ENCODE measurements at regions not wholly inside any gene's neighbourhood (a gene's known extent, or its start where the extent isn't known, plus 50 kb on each side); places are given as distances from the start of the nearest gene placed in this dataset.
A peak's percentile ranks its signal among the peaks of the same experiment; 100 is the strongest.

DNA sequence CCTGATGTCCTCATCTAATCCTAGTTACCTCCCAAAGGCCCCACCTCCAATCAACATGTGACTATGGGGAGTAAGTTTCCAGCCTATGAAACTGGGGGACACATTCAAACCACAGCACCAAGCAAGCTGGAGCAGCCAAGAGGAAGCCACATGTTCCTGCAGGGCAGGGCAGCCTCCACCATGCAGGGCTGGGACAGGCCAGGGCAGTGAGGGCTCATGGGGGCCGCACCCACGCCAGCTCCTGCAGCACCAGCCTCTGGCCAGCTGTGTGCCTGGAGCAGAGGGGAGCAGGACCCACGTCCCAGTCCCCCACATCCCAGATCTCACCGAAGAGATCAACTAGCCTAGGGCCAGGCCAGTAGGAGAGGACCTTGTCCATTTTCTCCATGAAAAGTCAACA lies 85.9 kb upstream of the INSIG1 start:
- Mint-ChIP-seq H3K9me3 (no peaks in the 10 kb centered on the region), H3K27ac (no peak overlapping the region), H3K4me1 (peaks cover under 1 to 6% (median 6%) of the 10 kb centered on the region in 4 donors), H3K4me3 (no peak overlapping the region), H3K27me3 (peaks cover 5 to 8% of the 10 kb centered on the region in 2 donors), H3K36me3 (no peaks in the 10 kb centered on the region)
- Histone ChIP-seq H3K4me1 (ENCODE audit: insufficient read depth, low read length) (no peaks in the 10 kb centered on the region), H3K36me3 (ENCODE audit: insufficient read depth, low read length) (no peaks in the 10 kb centered on the region), H3K4me3 (ENCODE audit: low read length in 2 of 2) (no peak overlapping the region), H3K9me3 (ENCODE audit: control insufficient read depth in 1 of 2, low read length in 2 of 2) (no peaks in the 10 kb centered on the region), H3K27me3 (ENCODE audit: insufficient read depth, low read length) (no peaks in the 10 kb centered on the region), H3K27ac (ENCODE audit: low read depth, low read length) (no peak overlapping the region)
- no peak for DNase-seq
- ChIA-PET POLR2A (ENCODE audit: partially characterized antibody) (no interaction called here), CTCF (ENCODE audit: partially characterized antibody) (no interaction called here)
- intact Hi-C loops (cut with micrococcal nuclease), result no loop called here

- Histone ChIP-seq H3K27me3 (ENCODE audit: insufficient read depth, low read length) (no peaks in the 10 kb centered on the region), H3K4me1 (ENCODE audit: insufficient read depth, low read length) (no peaks in the 10 kb centered on the region), H3K36me3 (ENCODE audit: insufficient read depth, low read length) (no peaks in the 10 kb centered on the region), H3K9me3 (ENCODE audit: control insufficient read depth in 1 of 2, low read length in 2 of 2) (no peaks in the 10 kb centered on the region), H3K27ac (ENCODE audit: low read depth, low read length) (no peak overlapping the region), H3K4me3 (ENCODE audit: low read length in 2 of 2) (no peak overlapping the region)
- CTCF ChIA-PET (ENCODE audit: partially characterized antibody), result no interaction called here
- intact Hi-C loops (cut with micrococcal nuclease), result no loop called here
- Mint-ChIP-seq H3K27ac (no peak overlapping the region), H3K36me3 (no peaks in the 10 kb centered on the region), H3K27me3 (peaks cover 5 to 8% of the 10 kb centered on the region in 2 donors), H3K4me1 (peaks cover 0 to 2% (median 1%) of the 10 kb centered on the region in 4 donors), H3K4me3 (no peak overlapping the region), H3K9me3 (no peaks in the 10 kb centered on the region)
- no peak for DNase-seq
- POLR2A ChIA-PET (ENCODE audit: partially characterized antibody), result no interaction called here
Observed at GRCh38 chr7:155212301-155213015, 85.2 kb upstream of the INSIG1 start.

DNA sequence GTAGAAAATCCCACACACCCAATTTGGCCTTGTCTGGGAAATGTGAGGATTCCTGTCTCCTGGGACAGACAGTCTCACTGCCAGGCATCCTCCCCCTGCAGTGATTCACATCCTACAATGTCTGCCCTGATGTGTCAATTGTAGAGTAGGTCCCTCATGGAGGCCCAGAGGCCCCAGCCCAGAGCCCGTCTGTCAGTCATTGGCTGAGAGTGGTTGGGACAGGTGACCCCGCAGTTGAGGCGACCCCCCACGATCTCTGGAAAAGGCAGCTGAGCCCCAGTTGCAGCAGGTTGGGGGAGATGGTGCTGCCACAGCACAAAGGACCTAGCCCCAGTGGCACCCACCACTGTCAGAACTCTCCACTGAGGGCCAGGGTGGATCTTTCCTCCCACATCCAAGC lies 84.3 kb upstream of the INSIG1 start:
- no peaks in the 10 kb centered on the region for H3K9me3 Mint-ChIP-seq
- Histone ChIP-seq H3K4me1 (ENCODE audit: insufficient read depth, low read length) (no peaks in the 10 kb centered on the region), H3K9me3 (ENCODE audit: control insufficient read depth in 1 of 2, low read length in 2 of 2) (no peaks in the 10 kb centered on the region), H3K27ac (ENCODE audit: low read depth, low read length) (no peak overlapping the region), H3K4me3 (ENCODE audit: low read length in 2 of 2) (no peak overlapping the region), H3K27me3 (ENCODE audit: insufficient read depth, low read length) (no peaks in the 10 kb centered on the region), H3K36me3 (ENCODE audit: insufficient read depth, low read length) (no peaks in the 10 kb centered on the region)
- no peak overlapping the region for H3K27ac Mint-ChIP-seq
- DNase-seq, result no peak
- H3K27me3 Mint-ChIP-seq, result peaks cover 5 to 8% of the 10 kb centered on the region in 2 donors
- POLR2A ChIA-PET (ENCODE audit: partially characterized antibody), result no interaction called here
- no peak overlapping the region for H3K4me3 Mint-ChIP-seq
- intact Hi-C loops (cut with micrococcal nuclease), result no loop called here
- CTCF ChIA-PET (ENCODE audit: partially characterized antibody), result no interaction called here
- H3K4me1 Mint-ChIP-seq, result no peaks in the 10 kb centered on the region
- H3K36me3 Mint-ChIP-seq, result no peaks in the 10 kb centered on the region

DNA sequence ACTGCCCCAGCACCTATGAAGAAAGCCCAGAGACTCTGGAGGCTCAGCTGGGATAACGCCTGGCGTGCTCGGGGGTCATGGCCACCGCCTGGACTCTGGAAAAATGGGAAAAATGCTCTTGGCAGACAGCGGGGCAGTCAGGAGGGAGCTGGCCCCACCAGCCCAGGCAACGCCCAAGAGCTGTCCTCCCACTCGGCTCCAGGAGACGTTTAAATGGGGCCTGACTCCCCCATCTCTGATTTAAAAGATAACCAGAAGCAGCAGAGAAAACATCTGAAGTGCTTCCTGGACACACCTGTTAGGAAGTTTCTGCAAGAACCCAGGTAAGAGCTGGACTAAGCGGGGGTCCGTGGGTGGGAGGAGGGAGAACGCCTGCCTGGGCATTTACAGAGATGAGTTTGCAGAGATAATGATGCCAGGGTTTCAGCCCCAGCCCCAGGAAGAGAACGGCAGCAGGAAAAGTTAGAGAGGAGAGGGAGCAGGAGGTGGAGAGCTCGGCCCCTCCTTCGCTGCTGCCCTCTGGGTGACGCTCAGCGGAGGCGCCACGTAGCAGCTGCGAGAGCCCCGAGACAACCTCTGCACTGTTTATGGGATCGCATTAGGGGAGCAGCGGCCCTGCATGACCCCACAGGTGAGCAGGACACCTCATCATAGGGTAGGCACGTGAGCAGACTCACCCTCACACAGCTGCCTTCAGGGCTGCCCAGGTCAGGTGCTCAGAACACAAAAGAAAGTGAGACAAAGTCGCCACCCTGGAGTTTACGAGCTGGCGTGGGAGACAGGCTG lies 83.5 kb upstream of the INSIG1 start:
- no peaks in the 10 kb centered on the region for H3K4me1 ChIP-seq (ENCODE audit: insufficient read depth, low read length)
- H3K27me3 ChIP-seq (ENCODE audit: insufficient read depth, low read length), result no peaks in the 10 kb centered on the region
- no peak overlapping the region for H3K27ac Mint-ChIP-seq
- H3K4me3 Mint-ChIP-seq, result no peak overlapping the region
- H3K4me1 Mint-ChIP-seq, result no peaks in the 10 kb centered on the region
- no peaks in the 10 kb centered on the region for H3K9me3 ChIP-seq (ENCODE audit: control insufficient read depth in 1 of 2, low read length in 2 of 2)
- H3K9me3 Mint-ChIP-seq, result no peaks in the 10 kb centered on the region
- peaks cover 5 to 8% of the 10 kb centered on the region in 2 donors for H3K27me3 Mint-ChIP-seq
- no peak overlapping the region for H3K4me3 ChIP-seq (ENCODE audit: low read length in 2 of 2)
- ChIA-PET POLR2A (ENCODE audit: partially characterized antibody) (interaction anchor here (0.8 to 1.0 kb wide), 2 partner anchors 9 to 85 kb away, joined by 3 to 4 read pairs; no protein-coding TSS in a partner anchor), CTCF (ENCODE audit: partially characterized antibody) (interaction anchor here (2.0 kb wide), 1 partner anchor 24 kb away, joined by 6 read pairs; no protein-coding TSS in a partner anchor)
- H3K27ac ChIP-seq (ENCODE audit: low read depth, low read length), result no peak overlapping the region
- H3K36me3 Mint-ChIP-seq, result no peaks in the 10 kb centered on the region
- no peaks in the 10 kb centered on the region for H3K36me3 ChIP-seq (ENCODE audit: insufficient read depth, low read length)
- DNase-seq, result no peak
- intact Hi-C loops (cut with micrococcal nuclease), result no loop called here

DNA sequence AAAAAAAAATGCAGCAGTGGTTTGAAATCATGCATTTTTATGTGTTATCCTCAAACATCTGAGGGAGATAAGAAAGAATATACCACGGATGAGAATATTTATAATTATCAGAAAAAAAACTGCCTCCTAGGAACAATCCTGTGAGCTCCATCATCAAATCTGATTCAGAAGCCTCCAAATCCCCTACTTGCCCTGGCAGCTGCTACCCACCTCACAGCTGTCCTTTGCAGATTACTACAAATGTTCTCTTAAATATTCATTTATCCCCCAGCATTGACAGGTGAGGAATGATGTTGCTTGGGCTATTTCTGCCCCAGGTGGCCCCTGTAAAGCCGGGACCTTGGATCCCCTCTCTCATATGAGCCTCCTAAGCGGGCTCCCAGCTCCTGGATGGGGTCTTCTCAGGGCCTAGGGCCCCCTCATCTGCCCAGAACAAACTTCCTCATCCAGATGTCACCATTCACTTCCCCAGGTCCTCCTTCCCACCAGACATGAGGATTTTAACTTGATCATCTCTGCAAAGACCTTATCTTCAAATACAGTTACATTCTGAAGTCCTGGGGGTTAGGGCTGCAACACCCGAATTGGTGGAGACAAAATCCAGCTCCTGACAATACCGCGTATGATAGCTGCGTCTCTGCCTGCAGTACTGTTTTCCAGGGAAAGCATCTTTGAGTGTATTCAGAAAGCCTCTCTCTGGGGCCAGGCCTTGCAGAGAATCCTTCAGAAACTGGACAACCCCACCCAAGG lies 81.9 kb upstream of the INSIG1 start:
- H3K27me3 ChIP-seq (ENCODE audit: insufficient read depth, low read length), result no peaks in the 10 kb centered on the region
- no peak for DNase-seq
- no peak overlapping the region for H3K4me3 ChIP-seq (ENCODE audit: low read length in 2 of 2)
- H3K27ac ChIP-seq (ENCODE audit: low read depth, low read length), result no peak overlapping the region
- peaks cover 5 to 8% of the 10 kb centered on the region in 2 donors for H3K27me3 Mint-ChIP-seq
- no peaks in the 10 kb centered on the region for H3K4me1 ChIP-seq (ENCODE audit: insufficient read depth, low read length)
- H3K36me3 Mint-ChIP-seq, result no peaks in the 10 kb centered on the region
- intact Hi-C loops (cut with micrococcal nuclease), result no loop called here
- no peak overlapping the region for H3K27ac Mint-ChIP-seq
- H3K9me3 ChIP-seq (ENCODE audit: control insufficient read depth in 1 of 2, low read length in 2 of 2), result no peaks in the 10 kb centered on the region
- ChIA-PET CTCF (ENCODE audit: partially characterized antibody) (interaction anchor here (1.2 to 2.0 kb wide), 2 partner anchors 19 to 26 kb away, joined by 4 to 6 read pairs; no protein-coding TSS in a partner anchor), POLR2A (ENCODE audit: partially characterized antibody) (no interaction called here)
- H3K4me1 Mint-ChIP-seq, result no peaks in the 10 kb centered on the region
- no peak overlapping the region for H3K4me3 Mint-ChIP-seq
- H3K36me3 ChIP-seq (ENCODE audit: insufficient read depth, low read length), result no peaks in the 10 kb centered on the region
- H3K9me3 Mint-ChIP-seq, result no peaks in the 10 kb centered on the region

DNA sequence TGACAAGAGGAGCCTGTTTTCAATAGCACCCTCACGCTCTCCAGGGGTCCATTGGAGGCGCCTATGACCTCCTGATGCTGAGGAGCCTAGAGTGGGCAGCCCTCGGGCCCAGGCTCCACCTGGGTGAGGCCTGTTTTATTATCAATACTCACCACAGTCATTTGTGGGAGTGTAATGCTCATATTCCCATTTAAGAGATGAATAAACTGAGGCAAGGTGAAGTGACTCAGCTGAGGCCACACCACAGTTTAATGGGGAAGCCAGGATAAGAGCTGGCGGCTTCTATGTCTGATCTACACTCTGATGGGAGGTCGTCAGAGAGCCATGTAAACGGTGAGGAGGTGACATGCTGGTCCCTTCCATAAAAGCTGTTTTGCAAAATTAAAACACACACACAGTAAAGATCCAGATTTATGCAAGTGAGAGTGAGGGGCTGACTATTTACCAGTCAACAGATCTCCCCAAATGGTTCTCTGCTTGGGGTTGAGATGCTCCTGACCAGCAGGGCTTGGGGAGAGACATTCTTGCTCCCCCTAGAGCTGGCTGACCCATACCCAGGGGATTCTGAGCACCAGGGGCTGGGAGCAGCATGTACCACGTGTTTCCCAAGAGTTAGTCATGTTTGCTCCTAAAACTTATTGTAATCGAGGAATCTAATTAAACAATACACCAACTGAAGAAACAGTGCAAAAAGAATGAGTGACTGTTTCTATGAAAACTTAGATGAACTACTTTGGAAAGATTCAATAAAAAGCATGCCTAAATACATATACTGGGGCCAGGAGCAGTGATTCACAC lies 81.0 kb upstream of the INSIG1 start:
- no peaks in the 10 kb centered on the region for H3K4me1 Mint-ChIP-seq
- peaks cover 5 to 8% of the 10 kb centered on the region in 2 donors for H3K27me3 Mint-ChIP-seq
- H3K9me3 ChIP-seq (ENCODE audit: control insufficient read depth in 1 of 2, low read length in 2 of 2), result no peaks in the 10 kb centered on the region
- H3K4me3 Mint-ChIP-seq, result no peak overlapping the region
- intact Hi-C loops (cut with micrococcal nuclease), result no loop called here
- no peaks in the 10 kb centered on the region for H3K27me3 ChIP-seq (ENCODE audit: insufficient read depth, low read length)
- no peak overlapping the region for H3K27ac ChIP-seq (ENCODE audit: low read depth, low read length)
- ChIA-PET POLR2A (ENCODE audit: partially characterized antibody) (no interaction called here), CTCF (ENCODE audit: partially characterized antibody) (no interaction called here)
- H3K36me3 ChIP-seq (ENCODE audit: insufficient read depth, low read length), result no peaks in the 10 kb centered on the region
- no peaks in the 10 kb centered on the region for H3K36me3 Mint-ChIP-seq
- no peak for DNase-seq
- H3K4me1 ChIP-seq (ENCODE audit: insufficient read depth, low read length), result no peaks in the 10 kb centered on the region
- H3K9me3 Mint-ChIP-seq, result no peaks in the 10 kb centered on the region
- H3K4me3 ChIP-seq (ENCODE audit: low read length in 2 of 2), result no peak overlapping the region
- peak overlapping the region in 1 of 7 donors; percentile 18 for H3K27ac Mint-ChIP-seq

All from CD4-positive, alpha-beta memory T cell (primary cell).